Thyroid gland (tissue), 4 donors: ENCODE measurements at regions not wholly inside any gene's neighbourhood (a gene's known extent, or its start where the extent isn't known, plus 50 kb on each side); places are given as distances from the start of the nearest gene placed in this dataset.

Experiments
- CTCF ChIP-seq, 6 experiments: fragments of 200-600 bp in 3 of 6; fragments of 450-650 bp in 3 of 6; sonication (generic) in 3 of 6; IDR thresholded peaks; one replicate each; pipeline ENCODE4 v1.5.1; 2016 to 2019; ENCODE audit warnings: antibody characterized with exemption in 6 of 6, mild to moderate bottlenecking in 2 of 6, inconsistent platforms in 1 of 6, moderate library complexity in 1 of 6
- POLR2A ChIP-seq, 2 donors: fragments of 450-650 bp; IDR thresholded peaks; one replicate each; pipeline ENCODE4 v1.6.1; 2017; ENCODE audit warnings: antibody characterized with exemption in 2 of 2, mild to moderate bottlenecking in 2 of 2, moderate library complexity in 1 of 2

- TF ChIP-seq POLR2A (IDR thresholded peaks at IDR 0.05) (no peak), CTCF (IDR thresholded peaks at IDR 0.05) (no peak)
Observed at GRCh38 chr11:127440616-127441015, 440.0 kb upstream of the KIRREL3 start.
